ES-I3 (cell line): ENCODE measurements at regions not wholly inside any gene's neighbourhood (a gene's known extent, or its start where the extent isn't known, plus 50 kb on each side); places are given as distances from the start of the nearest gene placed in this dataset.

Source experiments
- H3K36me3 ChIP-seq: 2 replicates; pipeline ENCODE4 v1.6.1; 2013; ENCODE audit warnings: mild to moderate bottlenecking, low read length, control low read depth, moderate library complexity; ENCODE audit not compliant: insufficient read depth
- H3K4me1 ChIP-seq: 2 replicates; pipeline ENCODE4 v1.6.1; 2013; ENCODE audit warnings: mild to moderate bottlenecking, control low read depth, low read length; ENCODE audit not compliant: insufficient read depth
- H3K9ac ChIP-seq: 2 replicates; pipeline ENCODE4 v1.6.1; 2013; ENCODE audit warnings: low read depth, mild to moderate bottlenecking, low read length, moderate library complexity
- H3K9me3 ChIP-seq: 2 replicates; pipeline ENCODE4 v1.6.1; 2013; ENCODE audit warnings: mild to moderate bottlenecking, low read length, moderate library complexity; ENCODE audit not compliant: control insufficient read depth, insufficient read depth

GRCh38 chrX:816411-816810, 185.8 kb downstream of the SHOX start:
- no peaks in the 10 kb centered on the region for H3K4me1 ChIP-seq
- H3K9ac ChIP-seq = no peak overlapping the region
- H3K9me3 ChIP-seq = no peaks in the 10 kb centered on the region
- H3K36me3 ChIP-seq = no peaks in the 10 kb centered on the region

- no peak overlapping the region for H3K9ac ChIP-seq
- no peaks in the 10 kb centered on the region for H3K4me1 ChIP-seq
- peaks cover 4% of the 10 kb centered on the region; the same call in 1 of the 2 replicates for H3K9me3 ChIP-seq
- H3K36me3 ChIP-seq = no peaks in the 10 kb centered on the region
Measured at GRCh38 chrX:810186-810585, 179.6 kb downstream of the SHOX start.

- no peak overlapping the region for H3K9ac ChIP-seq
- no peaks in the 10 kb centered on the region for H3K4me1 ChIP-seq
- peaks cover 4% of the 10 kb centered on the region; the same call in 1 of the 2 replicates for H3K9me3 ChIP-seq
- no peaks in the 10 kb centered on the region for H3K36me3 ChIP-seq
Measured at GRCh38 chrX:809081-809480, 178.5 kb downstream of the SHOX start.

GRCh38 chrX:806586-806985, 176.0 kb downstream of the SHOX start:
- Histone ChIP-seq H3K4me1 (no peaks in the 10 kb centered on the region), H3K36me3 (no peaks in the 10 kb centered on the region)

GRCh38 chrX:805988-806387, 175.4 kb downstream of the SHOX start:
- no peaks in the 10 kb centered on the region for H3K4me1 ChIP-seq
- H3K9me3 ChIP-seq = peaks cover 4% of the 10 kb centered on the region; the same call in 1 of the 2 replicates
- no peaks in the 10 kb centered on the region for H3K36me3 ChIP-seq
- H3K9ac ChIP-seq = no peak overlapping the region

More at GRCh38 chrX:806586-806985, 176.0 kb downstream of the SHOX start:
- Histone ChIP-seq H3K9ac (no peak overlapping the region), H3K9me3 (peaks cover 4% of the 10 kb centered on the region; the same call in 1 of the 2 replicates)

GRCh38 chrX:805103-805670, 174.6 kb downstream of the SHOX start:
- Histone ChIP-seq H3K36me3 (no peaks in the 10 kb centered on the region), H3K9ac (no peak overlapping the region), H3K4me1 (no peaks in the 10 kb centered on the region), H3K9me3 (peaks cover 4% of the 10 kb centered on the region; the same call in 1 of the 2 replicates)

- Histone ChIP-seq H3K9me3 (peaks cover 4% of the 10 kb centered on the region; the same call in 1 of the 2 replicates), H3K36me3 (no peaks in the 10 kb centered on the region), H3K4me1 (no peaks in the 10 kb centered on the region), H3K9ac (no peak overlapping the region)
Measured at GRCh38 chrX:802846-803245, 172.3 kb downstream of the SHOX start.

- no peaks in the 10 kb centered on the region for H3K36me3 ChIP-seq
- no peak overlapping the region for H3K9ac ChIP-seq
- no peaks in the 10 kb centered on the region for H3K4me1 ChIP-seq
- no peaks in the 10 kb centered on the region for H3K9me3 ChIP-seq
Measured at GRCh38 chrX:799808-800207, 169.2 kb downstream of the SHOX start.

- Histone ChIP-seq H3K9me3 (no peaks in the 10 kb centered on the region), H3K9ac (no peak overlapping the region), H3K4me1 (peaks cover 11% of the 10 kb centered on the region), H3K36me3 (no peaks in the 10 kb centered on the region)
Measured at GRCh38 chrX:794311-794710, 163.7 kb downstream of the SHOX start.

GRCh38 chrX:793216-793770, 162.7 kb downstream of the SHOX start:
- no peaks in the 10 kb centered on the region for H3K36me3 ChIP-seq
- no peak overlapping the region for H3K9ac ChIP-seq
- H3K9me3 ChIP-seq = no peaks in the 10 kb centered on the region
- H3K4me1 ChIP-seq = peaks cover 11% of the 10 kb centered on the region

- Histone ChIP-seq H3K9me3 (no peaks in the 10 kb centered on the region), H3K9ac (peak overlapping the region; percentile 25), H3K36me3 (no peaks in the 10 kb centered on the region), H3K4me1 (peaks cover 11% of the 10 kb centered on the region)
Measured at GRCh38 chrX:791479-792034, 161.0 kb downstream of the SHOX start.

- Histone ChIP-seq H3K4me1 (peaks cover 11% of the 10 kb centered on the region), H3K9ac (0 out of 2 replicates have a peak overlapping the region, but pooled peaks have one; percentile 33), H3K36me3 (no peaks in the 10 kb centered on the region), H3K9me3 (no peaks in the 10 kb centered on the region)
Measured at GRCh38 chrX:790783-791360, 160.3 kb downstream of the SHOX start.

GRCh38 chrX:790041-790506, 159.5 kb downstream of the SHOX start:
- peaks cover 11% of the 10 kb centered on the region for H3K4me1 ChIP-seq
- no peaks in the 10 kb centered on the region for H3K36me3 ChIP-seq
- no peaks in the 10 kb centered on the region for H3K9me3 ChIP-seq
- peak overlapping the region; percentile 33 for H3K9ac ChIP-seq

GRCh38 chrX:789096-789495, 158.5 kb downstream of the SHOX start:
- H3K9me3 ChIP-seq = no peaks in the 10 kb centered on the region
- no peaks in the 10 kb centered on the region for H3K36me3 ChIP-seq
- no peak overlapping the region for H3K9ac ChIP-seq
- H3K4me1 ChIP-seq = peaks cover 11% of the 10 kb centered on the region

- no peak overlapping the region for H3K9ac ChIP-seq
- no peaks in the 10 kb centered on the region for H3K36me3 ChIP-seq
- H3K4me1 ChIP-seq = peaks cover 15% of the 10 kb centered on the region
- H3K9me3 ChIP-seq = no peaks in the 10 kb centered on the region
Measured at GRCh38 chrX:786441-786881, 155.9 kb downstream of the SHOX start.
